Smooth muscle cell (in vitro differentiated cells): ENCODE measurements at regions not wholly inside any gene's neighbourhood (a gene's known extent, or its start where the extent isn't known, plus 50 kb on each side); places are given as distances from the start of the nearest gene placed in this dataset.

Source experiments
- DNase-seq: peaks from one replicate; lab custom pipeline; 2025; ENCODE audit not compliant: unreplicated experiment; lab: John Stamatoyannopoulos, UW
- H2AFZ ChIP-seq: fragments of 200-600 bp; sonication (generic); 2 replicates; pipeline ENCODE4 v1.6.0; 2016; ENCODE audit warnings: antibody characterized with exemption, low read depth, mild to moderate bottlenecking
- H3F3A ChIP-seq: fragments of 200-600 bp; sonication (generic); 2 replicates; pipeline ENCODE4 v1.6.0; 2017; ENCODE audit warnings: antibody characterized with exemption, low read depth
- H3K27ac ChIP-seq: fragments of 200-600 bp; sonication (generic); 2 replicates; pipeline ENCODE4 v1.5.1; 2016; ENCODE audit warnings: low read depth, mild to moderate bottlenecking
- H3K27me3 ChIP-seq: fragments of 200-600 bp; sonication (generic); 2 replicates; pipeline ENCODE4 v1.6.1; 2016; ENCODE audit warnings: low read depth, mild to moderate bottlenecking
- H3K36me3 ChIP-seq: fragments of 200-600 bp; sonication (generic); 2 replicates; pipeline ENCODE4 v1.5.1; 2016; ENCODE audit warnings: low read depth
- H3K4me1 ChIP-seq: fragments of 200-600 bp; sonication (generic); 2 replicates; pipeline ENCODE4 v1.5.1; 2016; ENCODE audit warnings: low read depth
- H3K4me2 ChIP-seq: fragments of 200-600 bp; sonication (generic); 2 replicates; pipeline ENCODE4 v1.6.0; 2016; ENCODE audit warnings: mild to moderate bottlenecking
- H3K4me3 ChIP-seq: fragments of 200-600 bp; sonication (generic); 2 replicates; pipeline ENCODE4 v1.5.1; 2016; ENCODE audit warnings: mild to moderate bottlenecking
- H3K79me2 ChIP-seq: fragments of 200-600 bp; sonication (generic); 2 replicates; pipeline ENCODE4 v1.6.0; 2016; ENCODE audit warnings: low read depth, mild to moderate bottlenecking
- H3K9ac ChIP-seq: fragments of 200-600 bp; sonication (generic); 2 replicates; pipeline ENCODE4 v1.6.0; 2016; ENCODE audit warnings: low read depth
- H3K9me3 ChIP-seq: fragments of 200-600 bp; sonication (generic); replicated peaks from 2 replicates; pipeline ENCODE4 v1.5.1; 2016; ENCODE audit warnings: low read depth
- H4K20me1 ChIP-seq: fragments of 200-600 bp; sonication (generic); 2 replicates; pipeline ENCODE4 v1.6.0; 2016; ENCODE audit warnings: low read depth
- WGBS: methylation state at CpG from one replicate; pipeline ENCODE4 v1.1.7; 2016; ENCODE audit warnings: low lambda C conversion rate; 5-methylcytosine and 5-hydroxymethylcytosine counted together
- TF ChIP-seq, protein P1 (sequence below): fragments of 200-600 bp; sonication (generic); IDR thresholded peaks from 2 replicates; pipeline ENCODE4 v1.5.1; 2017; ENCODE audit warnings: borderline replicate concordance, mild to moderate bottlenecking, antibody characterized with exemption; ENCODE audit not compliant: insufficient read depth, poor library complexity, severe bottlenecking

GRCh38 chr21:30083225-30083945, 83.2 kb downstream of the CLDN17 start:
- Histone ChIP-seq H3F3A (no peaks in the 10 kb centered on the region), H3K9me3 (no peaks in the 10 kb centered on the region), H3K36me3 (no peaks in the 10 kb centered on the region), H2AFZ (no peak overlapping the region), H3K4me3 (no peak overlapping the region), H3K4me1 (no peaks in the 10 kb centered on the region), H4K20me1 (no peaks in the 10 kb centered on the region), H3K27me3 (no peaks in the 10 kb centered on the region), H3K9ac (no peak overlapping the region), H3K4me2 (no peak overlapping the region), H3K27ac (no peak overlapping the region), H3K79me2 (no peaks in the 10 kb centered on the region)
- WGBS: 46% methylated on average over 4 of the region's 4 CpGs
- TF ChIP-seq, protein P1, sequence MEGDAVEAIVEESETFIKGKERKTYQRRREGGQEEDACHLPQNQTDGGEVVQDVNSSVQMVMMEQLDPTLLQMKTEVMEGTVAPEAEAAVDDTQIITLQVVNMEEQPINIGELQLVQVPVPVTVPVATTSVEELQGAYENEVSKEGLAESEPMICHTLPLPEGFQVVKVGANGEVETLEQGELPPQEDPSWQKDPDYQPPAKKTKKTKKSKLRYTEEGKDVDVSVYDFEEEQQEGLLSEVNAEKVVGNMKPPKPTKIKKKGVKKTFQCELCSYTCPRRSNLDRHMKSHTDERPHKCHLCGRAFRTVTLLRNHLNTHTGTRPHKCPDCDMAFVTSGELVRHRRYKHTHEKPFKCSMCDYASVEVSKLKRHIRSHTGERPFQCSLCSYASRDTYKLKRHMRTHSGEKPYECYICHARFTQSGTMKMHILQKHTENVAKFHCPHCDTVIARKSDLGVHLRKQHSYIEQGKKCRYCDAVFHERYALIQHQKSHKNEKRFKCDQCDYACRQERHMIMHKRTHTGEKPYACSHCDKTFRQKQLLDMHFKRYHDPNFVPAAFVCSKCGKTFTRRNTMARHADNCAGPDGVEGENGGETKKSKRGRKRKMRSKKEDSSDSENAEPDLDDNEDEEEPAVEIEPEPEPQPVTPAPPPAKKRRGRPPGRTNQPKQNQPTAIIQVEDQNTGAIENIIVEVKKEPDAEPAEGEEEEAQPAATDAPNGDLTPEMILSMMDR: no peak
- no peak for DNase-seq

DNA sequence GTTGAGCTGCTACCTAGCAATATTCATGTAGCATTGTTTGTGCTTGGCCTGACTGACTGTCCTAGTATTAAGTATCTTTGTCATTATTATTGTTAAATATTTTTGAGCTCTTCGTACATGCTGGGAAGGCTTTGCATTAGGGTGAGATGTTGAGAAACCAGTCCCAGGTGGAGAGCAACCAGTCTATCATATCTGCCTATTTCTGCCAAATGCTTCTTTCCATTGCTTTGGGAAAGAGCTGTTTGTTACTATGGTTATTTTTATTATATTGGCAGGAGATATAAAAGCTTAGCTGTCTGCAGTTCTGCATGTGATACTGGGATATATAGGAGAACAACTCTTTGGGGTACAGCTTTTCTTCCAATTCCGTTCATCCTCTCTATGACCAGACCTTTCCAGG, 85.1 kb downstream of the CLDN17 start:
- no peaks in the 10 kb centered on the region for H3K36me3 ChIP-seq
- H2AFZ ChIP-seq: no peak overlapping the region
- no peaks in the 10 kb centered on the region for H3K79me2 ChIP-seq
- DNase-seq: no peak
- no peak overlapping the region for H3K9ac ChIP-seq
- TF ChIP-seq, protein P1: no peak
- H3K9me3 ChIP-seq: no peaks in the 10 kb centered on the region
- no peak overlapping the region for H3K27ac ChIP-seq
- H3F3A ChIP-seq: no peaks in the 10 kb centered on the region
- no peaks in the 10 kb centered on the region for H3K27me3 ChIP-seq
- H3K4me3 ChIP-seq: no peak overlapping the region
- H3K4me2 ChIP-seq: no peak overlapping the region
- no peaks in the 10 kb centered on the region for H3K4me1 ChIP-seq
- WGBS: 78% methylated on average over 2 of the region's 2 CpGs
- no peaks in the 10 kb centered on the region for H4K20me1 ChIP-seq

DNA sequence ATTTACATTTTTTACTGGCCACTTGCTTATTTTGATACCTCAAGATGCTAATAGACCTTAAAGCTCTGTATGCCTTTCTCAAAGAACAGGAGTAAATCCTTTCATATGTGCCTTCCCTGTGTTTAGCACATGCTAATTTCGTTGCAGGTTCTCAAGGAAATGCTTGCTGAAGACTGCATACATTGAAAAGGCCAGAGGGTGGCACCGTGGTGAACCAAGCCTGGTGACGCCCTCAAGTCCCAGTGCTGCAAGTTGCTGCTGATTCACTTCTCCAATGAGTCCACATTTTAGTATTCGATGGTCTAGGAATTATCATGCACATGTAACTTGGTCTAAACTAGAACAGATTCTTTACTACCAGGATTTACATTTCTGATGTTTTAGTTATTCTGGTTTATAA, 94.1 kb downstream of the CLDN17 start:
- Histone ChIP-seq H4K20me1 (no peaks in the 10 kb centered on the region), H3K9me3 (no peaks in the 10 kb centered on the region), H3K27ac (no peak overlapping the region), H3K36me3 (no peaks in the 10 kb centered on the region), H3K79me2 (no peaks in the 10 kb centered on the region), H3F3A (no peaks in the 10 kb centered on the region), H3K4me2 (no peak overlapping the region), H3K9ac (no peak overlapping the region), H3K4me1 (no peaks in the 10 kb centered on the region), H2AFZ (no peak overlapping the region), H3K4me3 (no peak overlapping the region), H3K27me3 (peaks cover 6% of the 10 kb centered on the region)
- TF ChIP-seq, protein P1: peak; percentile 50
- WGBS: 16% methylated on average over 4 of the region's 4 CpGs
- DNase-seq: no peak

GRCh38 chr21:30058928-30059327, 107.7 kb downstream of the CLDN17 start:
- no peaks in the 10 kb centered on the region for H3K9me3 ChIP-seq
- no peak overlapping the region for H3K4me2 ChIP-seq
- DNase-seq: no peak
- H3K4me1 ChIP-seq: no peaks in the 10 kb centered on the region
- no peaks in the 10 kb centered on the region for H3F3A ChIP-seq
- 42% methylated on average over 1 of the region's 1 CpG for WGBS
- H3K36me3 ChIP-seq: no peaks in the 10 kb centered on the region
- no peak overlapping the region for H2AFZ ChIP-seq
- no peaks in the 10 kb centered on the region for H4K20me1 ChIP-seq
- no peak overlapping the region for H3K9ac ChIP-seq
- TF ChIP-seq, protein P1: no peak
- no peak overlapping the region for H3K27ac ChIP-seq
- H3K27me3 ChIP-seq: no peaks in the 10 kb centered on the region
- no peak overlapping the region for H3K4me3 ChIP-seq
- no peaks in the 10 kb centered on the region for H3K79me2 ChIP-seq
